GM10248 (cell line): ENCODE measurements at regions not wholly inside any gene's neighbourhood (a gene's known extent, or its start where the extent isn't known, plus 50 kb on each side); places are given as distances from the start of the nearest gene placed in this dataset.
"Not testable (repeated sequence)": the region's sequence is repeated elsewhere in the genome, so short reads cannot be mapped to it uniquely, and the experiment has no call there.

Experiments
- CTCF ChIA-PET: fragments of 300-600 bp; sonication (Branson Sonifier 250); formaldehyde crosslinking; extraction: SDS; loops from one replicate; lab custom pipeline; 2021; ENCODE audit warnings: antibody characterized with exemption; lab: Yijun Ruan, JAX
- POLR2A ChIA-PET: fragments of 350-650 bp; sonication (Branson Sonifier 250); formaldehyde crosslinking; extraction: SDS; loops from one replicate; lab custom pipeline; 2020; ENCODE audit warnings: antibody characterized with exemption; lab: Yijun Ruan, JAX
- DNase-seq: peaks from one replicate; pipeline ENCODE4 v3.0.0; 2012; ENCODE audit errors: extremely low spot score
- CTCF ChIP-seq: IDR thresholded peaks from 2 replicates; pipeline ENCODE4 v1.5.1; 2012; ENCODE audit warnings: mild to moderate bottlenecking, low read depth; ENCODE audit errors: extremely low read depth, missing control alignments, control extremely low read depth

- no peak for DNase-seq
- CTCF ChIA-PET = interaction anchor here (1.1 kb wide), 1 partner anchor 758 kb away, joined by 3 read pairs; no protein-coding TSS in a partner anchor
- POLR2A ChIA-PET = no interaction called here
- TF ChIP-seq CTCF = no peak
Measured at GRCh38 chr2:87401726-87402345, 346.1 kb upstream of the PLGLB2 start.

GRCh38 chr2:87403893-87404175 is 344.1 kb upstream of the PLGLB2 start:
- DNase-seq = no peak
- ChIA-PET POLR2A (interaction anchor here (0.6 kb wide), 1 partner anchor 52 kb away, joined by 7 read pairs; no protein-coding TSS in a partner anchor), CTCF (no interaction called here)
- TF ChIP-seq CTCF = no peak

GRCh38 chr2:87404411-87405255 is 343.3 kb upstream of the PLGLB2 start:
- POLR2A ChIA-PET, CTCF ChIA-PET: not testable (repeated sequence)

GRCh38 chr2:87405531-87406216 is 342.2 kb upstream of the PLGLB2 start:
- POLR2A ChIA-PET = not testable (repeated sequence)

More at GRCh38 chr2:87404411-87405255, 343.3 kb upstream of the PLGLB2 start:
- DNase-seq = not testable (repeated sequence)

GRCh38 chr2:87406406-87407175 is 341.3 kb upstream of the PLGLB2 start:
- CTCF ChIA-PET, POLR2A ChIA-PET: not testable (repeated sequence)
- peak; percentile 2 for DNase-seq

More at GRCh38 chr2:87405531-87406216, 342.2 kb upstream of the PLGLB2 start:
- DNase-seq, CTCF ChIA-PET: not testable (repeated sequence)

- DNase-seq, POLR2A ChIA-PET, CTCF ChIA-PET: not testable (repeated sequence)
Measured at GRCh38 chr2:87409601-87410000, 338.3 kb upstream of the PLGLB2 start.

- CTCF ChIA-PET, DNase-seq, POLR2A ChIA-PET: not testable (repeated sequence)
Measured at GRCh38 chr2:87410371-87410770, 337.5 kb upstream of the PLGLB2 start.

- POLR2A ChIA-PET, CTCF ChIA-PET, DNase-seq: not testable (repeated sequence)
Measured at GRCh38 chr2:87412036-87412820, 335.7 kb upstream of the PLGLB2 start.

- DNase-seq, POLR2A ChIA-PET, CTCF ChIA-PET: not testable (repeated sequence)
Measured at GRCh38 chr2:87414331-87414730, 333.6 kb upstream of the PLGLB2 start.

GRCh38 chr2:87414795-87415570 is 332.9 kb upstream of the PLGLB2 start:
- POLR2A ChIA-PET, CTCF ChIA-PET, DNase-seq: not testable (repeated sequence)

- POLR2A ChIA-PET = not testable (repeated sequence)
Measured at GRCh38 chr2:87415586-87416265, 332.2 kb upstream of the PLGLB2 start.

GRCh38 chr2:87416266-87416592 is 331.7 kb upstream of the PLGLB2 start:
- POLR2A ChIA-PET, CTCF ChIA-PET, DNase-seq: not testable (repeated sequence)

More at GRCh38 chr2:87415586-87416265, 332.2 kb upstream of the PLGLB2 start:
- CTCF ChIA-PET, DNase-seq: not testable (repeated sequence)

GRCh38 chr2:87417147-87417546 is 330.7 kb upstream of the PLGLB2 start:
- DNase-seq, POLR2A ChIA-PET, CTCF ChIA-PET: not testable (repeated sequence)
